Activated B cell treated with CpG ODN at 0.5 μM for 24 hours (primary cell): ENCODE measurements at regions not wholly inside any gene's neighbourhood (a gene's known extent, or its start where the extent isn't known, plus 50 kb on each side); places are given as distances from the start of the nearest gene placed in this dataset.

Experiments
- ATAC-seq: fragments of 200-7000 bp; cut with Tn5 transposase; one replicate; pipeline ENCODE4 v1.10.0; 2021; ENCODE audit warnings: low read depth, mild to moderate bottlenecking, moderate library complexity
- CTCF ChIA-PET: fragments of 350-600 bp; sonication (Branson Sonifier 250); formaldehyde crosslinking; loops from one replicate; lab custom pipeline; 2021; ENCODE audit warnings: antibody characterized with exemption; lab: Charles Lee
- POLR2A ChIA-PET: fragments of 350-600 bp; sonication (Branson Sonifier 250); formaldehyde crosslinking; loops from one replicate; lab custom pipeline; 2021; ENCODE audit warnings: antibody characterized with exemption; lab: Charles Lee
- DNase-seq: peaks from one replicate; pipeline ENCODE4 v3.0.0; 2022
- H3K27ac Mint-ChIP-seq: one replicate; pipeline ENCODE4 v1.8.0; 2020; ENCODE audit warnings: mixed read lengths
- H3K27me3 Mint-ChIP-seq: one replicate; pipeline ENCODE4 v1.8.0; 2021; ENCODE audit warnings: mixed read lengths
- H3K36me3 Mint-ChIP-seq: one replicate; pipeline ENCODE4 v1.8.0; 2021; ENCODE audit warnings: low read depth, mixed read lengths
- H3K4me1 Mint-ChIP-seq: one replicate; pipeline ENCODE4 v1.8.0; 2021; ENCODE audit warnings: mixed read lengths
- H3K4me3 Mint-ChIP-seq: one replicate; pipeline ENCODE4 v1.8.0; 2020; ENCODE audit warnings: mild to moderate bottlenecking, mixed read lengths
- H3K9me3 Mint-ChIP-seq: one replicate; pipeline ENCODE4 v1.8.0; 2020; ENCODE audit warnings: mixed read lengths
- intact Hi-C: fragments of 100-400 bp; cut with micrococcal nuclease; formaldehyde crosslinking; loops from one replicate; pipeline ENCODE4 v1.15.1; 2024
- TF ChIP-seq, protein P1 (sequence below): fragments of 200-600 bp; IDR thresholded peaks from one replicate; pipeline ENCODE4 v1.8.0; 2022; ENCODE audit warnings: antibody characterized with exemption, mild to moderate bottlenecking

DNA sequence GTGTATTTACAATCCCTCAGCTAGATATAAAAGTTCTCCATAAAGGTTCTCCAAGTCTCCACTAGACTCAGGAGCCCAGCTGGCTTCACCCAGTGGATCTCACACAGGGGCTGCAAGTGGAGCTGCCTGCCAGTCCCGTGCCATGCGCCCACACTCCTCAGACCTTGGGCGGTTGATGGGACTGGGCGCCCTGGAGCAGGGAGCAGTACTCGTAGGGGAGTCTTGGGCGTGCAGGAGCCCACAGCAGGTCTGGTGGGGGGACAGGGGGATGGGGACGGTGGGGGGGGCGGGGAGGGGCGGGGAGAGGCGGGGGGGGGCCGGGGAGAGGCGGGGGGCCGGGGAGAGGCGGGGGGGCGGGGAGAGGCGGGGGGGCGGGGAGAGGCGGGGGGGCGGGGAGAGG, 54.7 kb upstream of the RND3 start:
- Mint-ChIP-seq H3K4me3 (no peak overlapping the region), H3K36me3 (no peaks in the 10 kb centered on the region)

DNA sequence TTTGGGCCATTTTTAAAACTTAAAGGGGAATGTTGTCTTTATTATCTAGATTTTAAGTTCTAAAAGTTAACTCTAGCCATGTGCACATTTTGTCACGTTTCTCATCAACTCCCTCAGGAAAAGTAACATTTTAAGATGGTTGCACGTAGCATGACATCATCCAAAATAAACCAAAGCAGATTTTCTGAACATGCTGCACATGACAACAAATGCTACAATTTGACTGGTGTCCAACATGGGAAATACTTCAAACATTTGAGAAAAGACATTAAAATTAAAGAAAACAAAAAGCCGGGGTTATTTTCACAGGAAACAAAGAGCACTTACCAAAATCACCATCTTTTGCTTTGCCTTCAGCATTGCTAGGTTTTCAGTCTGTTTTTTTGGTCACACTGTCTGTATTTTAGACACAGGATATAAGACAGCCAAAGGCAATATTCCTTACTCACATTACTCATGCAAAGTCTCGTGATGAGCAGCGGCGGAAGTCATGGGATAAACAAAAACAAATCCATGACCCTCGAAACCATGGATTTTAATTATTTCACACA, 51.3 kb upstream of the RND3 start:
- DNase-seq (no peak), ATAC-seq (no peak)
- Mint-ChIP-seq H3K27me3 (no peaks in the 10 kb centered on the region), H3K27ac (no peak overlapping the region), H3K4me3 (no peak overlapping the region), H3K36me3 (no peaks in the 10 kb centered on the region), H3K4me1 (no peaks in the 10 kb centered on the region), H3K9me3 (peaks cover 12% of the 10 kb centered on the region)
- POLR2A ChIA-PET = no interaction called here
- CTCF ChIA-PET = no interaction called here
- TF ChIP-seq, protein P1, sequence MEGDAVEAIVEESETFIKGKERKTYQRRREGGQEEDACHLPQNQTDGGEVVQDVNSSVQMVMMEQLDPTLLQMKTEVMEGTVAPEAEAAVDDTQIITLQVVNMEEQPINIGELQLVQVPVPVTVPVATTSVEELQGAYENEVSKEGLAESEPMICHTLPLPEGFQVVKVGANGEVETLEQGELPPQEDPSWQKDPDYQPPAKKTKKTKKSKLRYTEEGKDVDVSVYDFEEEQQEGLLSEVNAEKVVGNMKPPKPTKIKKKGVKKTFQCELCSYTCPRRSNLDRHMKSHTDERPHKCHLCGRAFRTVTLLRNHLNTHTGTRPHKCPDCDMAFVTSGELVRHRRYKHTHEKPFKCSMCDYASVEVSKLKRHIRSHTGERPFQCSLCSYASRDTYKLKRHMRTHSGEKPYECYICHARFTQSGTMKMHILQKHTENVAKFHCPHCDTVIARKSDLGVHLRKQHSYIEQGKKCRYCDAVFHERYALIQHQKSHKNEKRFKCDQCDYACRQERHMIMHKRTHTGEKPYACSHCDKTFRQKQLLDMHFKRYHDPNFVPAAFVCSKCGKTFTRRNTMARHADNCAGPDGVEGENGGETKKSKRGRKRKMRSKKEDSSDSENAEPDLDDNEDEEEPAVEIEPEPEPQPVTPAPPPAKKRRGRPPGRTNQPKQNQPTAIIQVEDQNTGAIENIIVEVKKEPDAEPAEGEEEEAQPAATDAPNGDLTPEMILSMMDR = no peak
- intact Hi-C loops = no loop called here

More for the DNA sequence above, 54.7 kb upstream of the RND3 start:
- intact Hi-C loops = no loop called here
- Mint-ChIP-seq H3K27ac (no peak overlapping the region), H3K27me3 (no peaks in the 10 kb centered on the region), H3K4me1 (no peaks in the 10 kb centered on the region), H3K9me3 (peaks cover 5% of the 10 kb centered on the region)
- CTCF ChIA-PET = no interaction called here
- TF ChIP-seq, protein P1 = no peak
- POLR2A ChIA-PET = no interaction called here
- DNase-seq (no peak), ATAC-seq (no peak)
